Coronary artery (tissue), 2 donors: ENCODE measurements at regions not wholly inside any gene's neighbourhood (a gene's known extent, or its start where the extent isn't known, plus 50 kb on each side); places are given as distances from the start of the nearest gene placed in this dataset.

ENCODE experiments used
- DNase-seq: peaks from one replicate; pipeline ENCODE4 v3.0.0-alpha.2; 2017; ENCODE audit warnings: low spot score
- H3K27ac ChIP-seq, 2 donors: fragments of 200-600 bp; sonication (generic); one replicate each; pipeline ENCODE4 v1.5.1; 2016 to 2019
- H3K4me3 ChIP-seq: fragments of 200-600 bp; sonication (generic); 2 replicates; pipeline ENCODE4 v1.5.1; 2016; ENCODE audit warnings: mild to moderate bottlenecking, moderate library complexity
- CTCF ChIP-seq: fragments of 200-600 bp; sonication (generic); IDR thresholded peaks from one replicate; pipeline ENCODE4 v1.5.1; 2019; ENCODE audit warnings: antibody characterized with exemption

DNA sequence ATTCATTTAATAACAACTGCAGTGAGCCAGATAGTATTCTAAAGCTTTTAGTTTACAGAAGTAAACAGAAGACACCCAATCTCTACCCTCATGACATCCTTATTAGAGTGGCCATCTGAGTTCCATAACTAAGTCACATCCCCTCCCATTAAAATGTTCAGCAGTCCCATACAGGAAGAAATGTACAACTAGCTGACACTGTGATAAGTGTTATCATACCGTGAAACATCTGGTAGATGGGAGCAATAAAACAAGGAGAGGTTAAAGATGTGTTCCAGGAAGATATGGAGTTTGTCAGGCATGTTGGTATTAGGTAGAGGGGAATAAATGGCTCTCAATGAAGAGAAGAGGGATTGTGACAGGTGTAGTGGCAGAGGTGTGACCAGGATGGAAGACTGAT is 60.5 kb upstream of the CAV2 start:
- no peak for TF ChIP-seq CTCF
- no peak for DNase-seq
- Histone ChIP-seq H3K4me3 (no peak overlapping the region), H3K27ac (peak overlapping the region; percentile 71 to 78)

- no peak overlapping the region for H3K4me3 ChIP-seq
- TF ChIP-seq CTCF = no peak
- H3K27ac ChIP-seq = peak overlapping the region; percentile 71 to 78
- DNase-seq = no peak
Measured at GRCh38 chr7:116439841-116440549, 59.5 kb upstream of the CAV2 start.

DNA sequence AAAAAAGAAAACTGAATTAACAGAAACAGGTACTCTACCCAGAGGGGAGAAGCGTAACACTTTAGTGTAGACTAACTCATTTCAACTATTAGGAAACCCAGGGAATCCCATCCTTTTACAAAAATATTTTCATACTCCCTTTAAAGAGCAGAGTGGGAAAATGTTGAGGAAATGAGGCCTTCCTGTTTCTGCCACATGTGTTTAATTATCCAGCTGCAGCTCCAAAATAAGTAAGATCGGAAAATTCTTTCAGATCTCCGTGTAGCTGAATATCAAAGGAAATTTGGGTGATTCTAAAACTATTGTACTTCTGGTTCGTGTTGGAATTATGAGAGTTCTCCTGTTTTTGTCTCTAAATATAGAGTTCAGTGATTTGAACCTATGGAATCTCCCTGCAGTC is 58.0 kb upstream of the CAV2 start:
- no peak for DNase-seq
- no peak for TF ChIP-seq CTCF
- H3K4me3 ChIP-seq = no peak overlapping the region
- peak overlapping the region; percentile 71 to 78 for H3K27ac ChIP-seq

DNA sequence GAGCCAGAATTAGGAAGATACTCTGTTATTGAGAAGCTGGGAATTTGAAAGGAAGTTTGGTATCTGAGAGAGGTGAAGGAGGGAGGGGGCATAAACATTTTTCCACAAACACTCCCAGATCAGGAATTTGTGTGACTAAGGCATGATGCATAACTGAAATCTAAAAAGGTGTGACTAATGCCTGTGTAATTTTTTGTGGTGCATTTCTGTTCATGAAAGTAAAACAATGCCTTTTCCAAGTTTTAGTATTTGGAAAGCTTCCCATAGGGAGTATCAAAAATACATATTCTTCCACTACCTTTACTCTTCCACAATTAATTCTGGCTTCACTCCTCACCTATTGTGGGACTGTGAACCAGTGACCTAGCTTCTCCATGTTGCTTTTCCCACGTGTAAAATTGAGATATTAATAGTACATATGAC is 56.4 kb upstream of the CAV2 start:
- H3K4me3 ChIP-seq = no peak overlapping the region
- no peak for TF ChIP-seq CTCF
- peak overlapping the region; percentile 71 to 78 for H3K27ac ChIP-seq
- no peak for DNase-seq

- no peak overlapping the region for H3K4me3 ChIP-seq
- no peak for DNase-seq
- H3K27ac ChIP-seq = peak overlapping the region in 1 of 2 donors; percentile 78
- no peak for TF ChIP-seq CTCF
Measured at GRCh38 chr7:116443646-116444045, 55.9 kb upstream of the CAV2 start.

DNA sequence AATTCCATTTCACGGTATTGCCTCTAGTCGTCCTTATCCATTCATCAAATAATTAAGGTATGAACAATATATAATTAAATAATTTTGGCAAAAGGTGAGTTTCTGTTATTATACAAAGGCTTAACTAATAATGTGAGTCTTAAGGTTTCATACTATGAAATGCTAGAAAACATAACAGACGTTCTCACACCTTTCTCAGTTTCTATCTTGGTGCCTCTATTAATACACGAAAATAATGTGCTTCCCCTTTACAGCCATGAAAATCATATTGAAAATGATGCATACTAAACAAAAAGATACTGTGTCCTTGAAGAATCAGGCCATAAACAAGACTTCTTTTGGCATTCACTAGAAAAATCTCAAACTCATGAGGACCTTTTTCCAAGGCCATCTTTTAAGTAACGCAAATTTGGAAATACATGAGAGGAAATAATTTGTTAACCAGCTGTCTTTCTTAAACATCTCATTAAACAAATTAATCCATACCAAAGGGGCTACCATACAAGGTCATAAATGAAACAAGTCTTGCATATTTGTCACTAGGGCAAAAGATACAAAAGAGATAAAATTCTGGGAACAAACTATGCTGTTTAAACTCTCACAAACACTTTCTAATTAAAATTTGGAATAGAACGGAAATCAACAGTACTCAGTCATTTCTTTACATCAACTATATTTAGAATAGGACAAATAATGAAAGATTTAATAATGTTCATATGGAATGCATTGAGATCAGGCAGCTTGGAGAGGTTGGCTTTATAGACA is 53.9 kb upstream of the CAV2 start:
- H3K27ac ChIP-seq = peak overlapping the region; percentile 34 to 82

More for the DNA sequence above, 53.9 kb upstream of the CAV2 start:
- DNase-seq = no peak
- H3K4me3 ChIP-seq = no peak overlapping the region
- TF ChIP-seq CTCF = no peak
